ENCODE measurements at regions not wholly inside any gene's neighbourhood (a gene's known extent, or its start where the extent isn't known, plus 50 kb on each side); places are given as distances from the start of the nearest gene placed in this dataset.

- TF ChIP-seq CTCF (IDR thresholded peaks at IDR 0.05) = no peak
- no peak for TF ChIP-seq POLR2A (IDR thresholded peaks at IDR 0.05)
Observed at GRCh38 chr10:54985732-54986131, 184.7 kb upstream of the PCDH15 start.

Measured in uterus (tissue), 2 donors.